H1 (cell line): ENCODE measurements at regions not wholly inside any gene's neighbourhood (a gene's known extent, or its start where the extent isn't known, plus 50 kb on each side); places are given as distances from the start of the nearest gene placed in this dataset.

Source experiments
- CTCF ChIA-PET: fragments of 300-600 bp; sonication (Branson Sonifier 250); formaldehyde crosslinking; loops from one replicate; lab custom pipeline; 2021; ENCODE audit not compliant: partially characterized antibody; lab: Charles Lee
- POLR2A ChIA-PET: fragments of 300-600 bp; sonication (Branson Sonifier 250); formaldehyde crosslinking; loops from one replicate; lab custom pipeline; 2021; ENCODE audit warnings: inconsistent platforms; ENCODE audit not compliant: partially characterized antibody; lab: Charles Lee
- DNase-seq, 2 experiments: peaks; one replicate each; pipeline versions ENCODE4 v3.0.0 to v3.0.0-alpha.2; 2010 to 2022; ENCODE audit warnings: low spot score in 2 of 2, low read depth in 1 of 2, mixed read lengths in 1 of 2
- FAIRE-seq: peaks from 2 replicates; lab custom pipeline; 2011; peaks lifted over from hg19 to GRCh38; lab: Jason Lieb, UNC
- H2AFZ ChIP-seq: 2 replicates; pipeline ENCODE4 v1.8.1; 2012; ENCODE audit warnings: low read length, inconsistent platforms
- H2AK5ac ChIP-seq: 2 replicates; pipeline ENCODE4 v1.6.1; 2013; ENCODE audit warnings: low read depth, low read length
- H2BK120ac ChIP-seq: replicated peaks from 2 replicates; pipeline ENCODE3; 2013; ENCODE audit warnings: low read depth, low read length, inconsistent platforms
- H2BK12ac ChIP-seq: 2 replicates; pipeline ENCODE4 v1.6.1; 2013; ENCODE audit warnings: low read depth, low read length
- H2BK15ac ChIP-seq: 2 replicates; pipeline ENCODE4 v1.6.1; 2013; ENCODE audit warnings: low read length
- H2BK20ac ChIP-seq: 2 replicates; pipeline ENCODE4 v1.6.1; 2013; ENCODE audit warnings: low read length
- H2BK5ac ChIP-seq: 2 replicates; pipeline ENCODE4 v1.6.1; 2013; ENCODE audit warnings: low read depth, low read length
- H3K14ac ChIP-seq: 2 replicates; pipeline ENCODE4 v1.6.1; 2013; ENCODE audit warnings: inconsistent platforms; ENCODE audit not compliant: insufficient read length
- H3K18ac ChIP-seq: 2 replicates; pipeline ENCODE4 v1.6.1; 2013; ENCODE audit warnings: low read length; ENCODE audit errors: extremely low read depth
- H3K23ac ChIP-seq: 2 replicates; pipeline ENCODE4 v1.6.1; 2013; ENCODE audit warnings: inconsistent platforms; ENCODE audit not compliant: insufficient read length
- H3K23me2 ChIP-seq: 2 replicates; pipeline ENCODE4 v1.6.1; 2013; ENCODE audit warnings: low read depth, low read length
- H3K27ac ChIP-seq: 2 replicates; pipeline ENCODE4 v1.6.1; 2011; ENCODE audit warnings: low read depth, low read length, inconsistent platforms
- H3K27me3 ChIP-seq, 4 experiments: replicated peaks in 1 of 4; 1 replicate in 1 of 4; 2 replicates in 3 of 4; pipeline versions ENCODE4 v1.6.1 to v1.8.1; 2011 to 2013; ENCODE audit warnings: low read length in 3 of 4, mild to moderate bottlenecking in 3 of 4, inconsistent platforms in 2 of 4, mixed read lengths in 2 of 4, moderate library complexity in 1 of 4; ENCODE audit not compliant: control insufficient read depth in 3 of 4, insufficient read depth in 3 of 4; ENCODE audit errors: extremely low read depth in 1 of 4
- H3K36me3 ChIP-seq, 4 experiments: 2 replicates each; pipeline versions ENCODE4 v1.6.1 to v1.8.1; 2011 to 2013; ENCODE audit warnings: mild to moderate bottlenecking in 4 of 4, low read length in 3 of 4, moderate library complexity in 2 of 4, control low read depth in 1 of 4, inconsistent platforms in 1 of 4; ENCODE audit not compliant: insufficient read depth in 4 of 4, control insufficient read depth in 2 of 4
- H3K4ac ChIP-seq: replicated peaks from 2 replicates; pipeline ENCODE3; 2013; ENCODE audit warnings: low read length, low read depth, mixed read lengths, inconsistent platforms; ENCODE audit not compliant: insufficient read length
- H3K4me1 ChIP-seq, 4 experiments: replicated peaks in 1 of 4; 1 replicate in 1 of 4; 2 replicates in 3 of 4; pipeline versions ENCODE4 v1.6.1 to v1.8.1; 2011 to 2013; ENCODE audit warnings: low read length in 3 of 4, inconsistent platforms in 2 of 4, mixed read lengths in 1 of 4; ENCODE audit not compliant: insufficient read depth in 4 of 4, control insufficient read depth in 3 of 4
- H3K4me2 ChIP-seq, 2 experiments: 2 replicates each; pipeline versions ENCODE4 v1.6.1 to v1.8.1; 2011 to 2013; ENCODE audit warnings: low read depth in 2 of 2, low read length in 2 of 2, control low read depth in 1 of 2, inconsistent platforms in 1 of 2, mild to moderate bottlenecking in 1 of 2; ENCODE audit not compliant: insufficient read depth in 1 of 2
- H3K4me3 ChIP-seq, 4 experiments: fragments of 200-600, 300-600 bp in 1 of 4; sonication (generic), shearing (Covaris generic), sonication (Bioruptor Twin) in 1 of 4; 2 replicates each; pipeline versions ENCODE4 v1.5.1 to v1.8.1; 2011 to 2016; ENCODE audit warnings: low read length in 4 of 4, low read depth in 3 of 4, control low read depth in 2 of 4, inconsistent platforms in 2 of 4, mild to moderate bottlenecking in 2 of 4, mixed read lengths in 1 of 4, moderate library complexity in 1 of 4; ENCODE audit not compliant: insufficient read depth in 2 of 4; ENCODE audit errors: extremely low read depth in 1 of 4
- H3K56ac ChIP-seq: replicated peaks from 2 replicates; pipeline ENCODE3; 2013; ENCODE audit warnings: low read depth, mild to moderate bottlenecking, mixed read lengths, low read length, inconsistent platforms; ENCODE audit not compliant: insufficient read length
- H3K79me1 ChIP-seq: 2 replicates; pipeline ENCODE4 v1.6.1; 2013; ENCODE audit warnings: low read depth, low read length, control low read depth
- H3K79me2 ChIP-seq, 2 experiments: 2 replicates each; pipeline versions ENCODE4 v1.6.1 to v1.8.1; 2012 to 2013; ENCODE audit warnings: low read length in 2 of 2, mild to moderate bottlenecking in 2 of 2, inconsistent platforms in 1 of 2; ENCODE audit not compliant: insufficient read depth in 2 of 2, control insufficient read depth in 1 of 2
- H3K9ac ChIP-seq, 4 experiments: replicated peaks in 1 of 4; 1 replicate in 1 of 4; 2 replicates in 3 of 4; pipeline versions ENCODE4 v1.6.1 to v1.8.1; 2011 to 2013; ENCODE audit warnings: low read depth in 3 of 4, low read length in 3 of 4, control low read depth in 2 of 4, mild to moderate bottlenecking in 2 of 4, moderate library complexity in 2 of 4, inconsistent platforms in 1 of 4; ENCODE audit errors: extremely low read depth in 1 of 4
- H3K9me3 ChIP-seq, 2 experiments: 2 replicates each; pipeline versions ENCODE4 v1.6.1 to v1.8.1; 2012 to 2013; ENCODE audit warnings: mild to moderate bottlenecking in 2 of 2, moderate library complexity in 2 of 2, control low read depth in 1 of 2, inconsistent platforms in 1 of 2, low read depth in 1 of 2, low read length in 1 of 2, mixed read lengths in 1 of 2; ENCODE audit not compliant: insufficient read depth in 2 of 2
- H4K20me1 ChIP-seq, 2 experiments: replicated peaks in 1 of 2; 2 replicates each; pipeline versions ENCODE3 to v1.8.1; 2011 to 2013; ENCODE audit warnings: inconsistent platforms in 2 of 2, low read length in 2 of 2, mild to moderate bottlenecking in 1 of 2; ENCODE audit not compliant: insufficient read depth in 2 of 2, control insufficient read depth in 1 of 2
- H4K5ac ChIP-seq: 2 replicates; pipeline ENCODE4 v1.6.1; 2013; ENCODE audit warnings: low read length, low read depth, mixed read lengths, inconsistent platforms; ENCODE audit not compliant: insufficient read length
- H4K8ac ChIP-seq: 2 replicates; pipeline ENCODE4 v1.8.0; 2013; ENCODE audit warnings: mild to moderate bottlenecking, moderate library complexity, low read length, inconsistent platforms; ENCODE audit not compliant: insufficient read depth; ENCODE audit errors: extremely low read depth
- H4K91ac ChIP-seq: replicated peaks from 2 replicates; pipeline ENCODE3; 2013; ENCODE audit warnings: low read length, mixed read lengths, inconsistent platforms; ENCODE audit not compliant: insufficient read length
- BRCA1 ChIP-seq: IDR thresholded peaks from 2 replicates; pipeline ENCODE4 v1.6.1; 2012; ENCODE audit warnings: low read depth, low read length, improper control_type of control experiment
- CEBPB ChIP-seq: IDR thresholded peaks from 2 replicates; pipeline ENCODE4 v1.6.1; 2012; ENCODE audit warnings: low read depth, low read length
- CTBP2 ChIP-seq: IDR thresholded peaks from 2 replicates; pipeline ENCODE4 v1.7.0; 2011; ENCODE audit warnings: borderline replicate concordance, mild to moderate bottlenecking, moderate library complexity, mixed read lengths, low read length; ENCODE audit not compliant: insufficient read depth, insufficient read length
- JUN ChIP-seq: IDR thresholded peaks from 2 replicates; pipeline ENCODE4 v1.6.1; 2011; ENCODE audit warnings: low read depth, mild to moderate bottlenecking, improper control_type of control experiment, low read length
- KDM4A ChIP-seq: IDR thresholded peaks from one replicate; pipeline ENCODE4 v1.7.1; 2012; ENCODE audit warnings: low read depth, mild to moderate bottlenecking, moderate library complexity, low read length, inconsistent platforms; ENCODE audit not compliant: severe bottlenecking
- KDM5A ChIP-seq: fragments of 200-600 bp; IDR thresholded peaks from 2 replicates; pipeline ENCODE4 v1.7.1; 2012; ENCODE audit warnings: mild to moderate bottlenecking, low read length, inconsistent platforms, mixed read lengths
- POLR2AphosphoS5 ChIP-seq: IDR thresholded peaks from 2 replicates; pipeline ENCODE4 v1.6.1; 2011; ENCODE audit warnings: low read depth, low read length
- POU5F1 ChIP-seq: IDR thresholded peaks from 2 replicates; pipeline ENCODE4 v1.6.1; 2011; ENCODE audit warnings: low read depth, mild to moderate bottlenecking, low read length, moderate library complexity
- RBBP5 ChIP-seq: IDR thresholded peaks from 2 replicates; pipeline ENCODE4 v1.7.1; 2012; ENCODE audit warnings: low read depth, mild to moderate bottlenecking, inconsistent platforms, low read length, moderate library complexity, borderline replicate concordance
- RNF2 ChIP-seq: fragments of 200-900, 300-1000 bp; sonication (generic); IDR thresholded peaks from 2 replicates; pipeline ENCODE4 v1.7.1; 2016; ENCODE audit warnings: borderline replicate concordance, low read depth, mild to moderate bottlenecking, antibody characterized with exemption, low read length; ENCODE audit not compliant: poor library complexity, severe bottlenecking; ENCODE audit errors: missing control alignments
- RXRA ChIP-seq: IDR thresholded peaks from 2 replicates; pipeline ENCODE4 v1.6.1; 2011; ENCODE audit warnings: low read depth, mild to moderate bottlenecking, low read length, moderate library complexity; ENCODE audit not compliant: insufficient read depth
- SIX5 ChIP-seq: IDR thresholded peaks from 2 replicates; pipeline ENCODE4 v1.6.1; 2011; ENCODE audit warnings: mild to moderate bottlenecking, low read depth, low read length
- SP4 ChIP-seq: IDR thresholded peaks from 2 replicates; pipeline ENCODE4 v1.6.1; 2012; ENCODE audit warnings: low read length, inconsistent platforms
- SUZ12 ChIP-seq: fragments of 200-600 bp; sonication (generic); IDR thresholded peaks from 2 replicates; pipeline ENCODE4 v1.6.1; 2012; ENCODE audit warnings: mild to moderate bottlenecking, inconsistent platforms, low read length, moderate library complexity, mixed read lengths
- WGBS, 2 experiments: shearing (Covaris generic) in 1 of 2; methylation state at CpG; one replicate each; pipeline versions ENCODE4 v1.1.6 to v1.1.7; 2013 to 2015; ENCODE audit warnings: low lambda C conversion rate in 2 of 2, mixed read lengths in 2 of 2, inconsistent platforms in 1 of 2, low coverage in 1 of 2, missing lambda C conversion rate in 1 of 2; ENCODE audit not compliant: insufficient replicate concordance in 2 of 2, insufficient coverage in 1 of 2, insufficient read length in 1 of 2; ENCODE audit errors: extremely low coverage in 1 of 2, missing lambda C conversion rate in 1 of 2; 5-methylcytosine and 5-hydroxymethylcytosine counted together
- TF ChIP-seq, protein P1 (sequence below): IDR thresholded peaks from 2 replicates; pipeline ENCODE4 v1.6.1; 2012; ENCODE audit warnings: inconsistent platforms

DNA sequence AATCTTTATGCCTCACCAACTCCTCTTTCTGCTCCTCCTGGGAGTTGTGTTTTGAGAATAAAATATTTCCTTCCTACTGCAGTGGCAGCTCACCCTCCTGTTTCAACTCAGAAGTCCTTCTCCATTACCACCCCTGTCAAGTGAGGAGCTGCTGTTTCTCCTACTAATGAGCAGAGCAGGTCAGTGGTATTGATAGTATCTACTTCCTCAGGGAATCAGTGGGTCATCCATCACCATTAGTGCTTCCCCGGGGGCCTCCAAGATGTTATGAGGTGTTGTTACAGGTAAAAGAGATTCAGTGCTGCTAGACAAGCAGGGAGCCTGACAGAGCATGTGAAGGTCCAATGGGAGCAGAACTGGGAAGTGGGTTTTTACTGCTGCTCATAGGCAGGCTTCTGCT lies 795.2 kb downstream of the REEP3 start:
- Histone ChIP-seq H3K18ac (no peak overlapping the region), H4K5ac (no peak overlapping the region), H4K8ac (no peak overlapping the region), H2BK15ac (no peak overlapping the region), H3K23me2 (no peaks in the 10 kb centered on the region), H2BK12ac (no peak overlapping the region), H2BK120ac (no peak overlapping the region), H3K4ac (no peak overlapping the region), H3K56ac (no peak overlapping the region), H3K9me3 (no peaks in the 10 kb centered on the region), H3K14ac (no peak overlapping the region), H3K9ac (no peak overlapping the region), H3K36me3 (no peaks in the 10 kb centered on the region), H3K4me3 (no peak overlapping the region), H4K91ac (no peak overlapping the region), H3K27me3 (no peaks in the 10 kb centered on the region), H3K79me1 (no peaks in the 10 kb centered on the region), H3K4me2 (no peak overlapping the region), H2AK5ac (no peak overlapping the region), H3K23ac (no peak overlapping the region), H3K27ac (no peak overlapping the region), H2BK5ac (no peak overlapping the region), H4K20me1 (no peaks in the 10 kb centered on the region), H2BK20ac (no peak overlapping the region), H2AFZ (no peak overlapping the region), H3K79me2 (no peaks in the 10 kb centered on the region), H3K4me1 (no peaks in the 10 kb centered on the region)
- DNase-seq (no peak), FAIRE-seq (no peak)
- 100% methylated on average over 1 of the region's 1 CpG; no CpG with 5 or more reads in 1 of the 2 experiments for WGBS, 2 experiments
- CTCF ChIA-PET, result no interaction called here
- POLR2A ChIA-PET, result no interaction called here
- no peak for TF ChIP-seq KDM5A
- TF ChIP-seq POU5F1, result no peak
- TF ChIP-seq CEBPB, result no peak
- TF ChIP-seq RXRA, result no peak
- no peak for TF ChIP-seq JUN
- TF ChIP-seq, protein P1, sequence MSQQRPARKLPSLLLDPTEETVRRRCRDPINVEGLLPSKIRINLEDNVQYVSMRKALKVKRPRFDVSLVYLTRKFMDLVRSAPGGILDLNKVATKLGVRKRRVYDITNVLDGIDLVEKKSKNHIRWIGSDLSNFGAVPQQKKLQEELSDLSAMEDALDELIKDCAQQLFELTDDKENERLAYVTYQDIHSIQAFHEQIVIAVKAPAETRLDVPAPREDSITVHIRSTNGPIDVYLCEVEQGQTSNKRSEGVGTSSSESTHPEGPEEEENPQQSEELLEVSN, result no peak
- TF ChIP-seq RBBP5, result no peak
- no peak for TF ChIP-seq SP4
- TF ChIP-seq SUZ12, result no peak
- TF ChIP-seq KDM4A, result no peak
- no peak for TF ChIP-seq SIX5
- no peak for TF ChIP-seq POLR2AphosphoS5
- no peak for TF ChIP-seq BRCA1
- no peak for TF ChIP-seq CTBP2
- TF ChIP-seq RNF2, result no peak
